GM18870 (cell line): ENCODE measurements at regions not wholly inside any gene's neighbourhood (a gene's known extent, or its start where the extent isn't known, plus 50 kb on each side); places are given as distances from the start of the nearest gene placed in this dataset.

Source experiments
- ATAC-seq: cut with Tn5 transposase; IDR thresholded peaks from one replicate; pipeline ENCODE4 v1.9.1; 2021; ENCODE audit warnings: moderate library complexity; ENCODE audit not compliant: unreplicated experiment

GRCh38 chr12:69092137-69092536, 147.2 kb upstream of the CPSF6 start:
- ATAC-seq: no peak

GRCh38 chr12:69094606-69095216, 144.7 kb upstream of the CPSF6 start:
- no peak for ATAC-seq

- ATAC-seq: no peak
These were observed 143.4 kb upstream of the CPSF6 start for GRCh38 chr12:69095765-69096477.

- no peak for ATAC-seq
These were observed 142.6 kb upstream of the CPSF6 start for GRCh38 chr12:69096669-69097335.

- ATAC-seq: no peak
These were observed 141.6 kb upstream of the CPSF6 start for GRCh38 chr12:69097619-69098368.

- ATAC-seq: no peak
These were observed 140.1 kb upstream of the CPSF6 start for GRCh38 chr12:69099201-69099837.

GRCh38 chr12:69101505-69101904, 137.9 kb upstream of the CPSF6 start:
- ATAC-seq: no peak

GRCh38 chr12:69102856-69103255, 136.5 kb upstream of the CPSF6 start:
- ATAC-seq: no peak

- no peak for ATAC-seq
These were observed 134.0 kb upstream of the CPSF6 start for GRCh38 chr12:69105101-69105962.

- ATAC-seq: no peak
These were observed 132.8 kb upstream of the CPSF6 start for GRCh38 chr12:69106482-69107118.

GRCh38 chr12:69107541-69107940, 131.8 kb upstream of the CPSF6 start:
- no peak for ATAC-seq

GRCh38 chr12:69108037-69108436, 131.3 kb upstream of the CPSF6 start:
- ATAC-seq: no peak

GRCh38 chr12:69112616-69113015, 126.8 kb upstream of the CPSF6 start:
- ATAC-seq: no peak

- no peak for ATAC-seq
These were observed 124.3 kb upstream of the CPSF6 start for GRCh38 chr12:69115099-69115498.

GRCh38 chr12:69115951-69116350, 123.4 kb upstream of the CPSF6 start:
- no peak for ATAC-seq

- no peak for ATAC-seq
These were observed 121.7 kb upstream of the CPSF6 start for GRCh38 chr12:69117566-69118266.

GRCh38 chr12:69118516-69118915, 120.9 kb upstream of the CPSF6 start:
- ATAC-seq: no peak

- ATAC-seq: no peak
These were observed 119.6 kb upstream of the CPSF6 start for GRCh38 chr12:69119770-69120169.

- no peak for ATAC-seq
These were observed 119.0 kb upstream of the CPSF6 start for GRCh38 chr12:69120354-69120753.
